Body of pancreas (tissue), 4 donors: ENCODE measurements at regions not wholly inside any gene's neighbourhood (a gene's known extent, or its start where the extent isn't known, plus 50 kb on each side); places are given as distances from the start of the nearest gene placed in this dataset.

ENCODE experiments used
- ATAC-seq: fragments of 150-250 bp; one replicate; pipeline ENCODE4 v1.9.1; 2016
- DNase-seq, 4 donors: peaks; one replicate each; pipeline ENCODE4 v3.0.0-alpha.2; 2019
- H3K27ac ChIP-seq, 4 donors: fragments of 200-600 bp; sonication (generic); 1 replicate in 3 of 4; 2 replicates in 1 of 4; pipeline versions ENCODE4 v1.5.1 to v1.6.1; 2016 to 2019; ENCODE audit warnings: mild to moderate bottlenecking in 1 of 4, mixed read lengths in 1 of 4, moderate library complexity in 1 of 4
- H3K27me3 ChIP-seq, 2 donors: fragments of 200-600 bp; sonication (generic); one replicate each; pipeline ENCODE4 v1.6.0; 2016; ENCODE audit warnings: mild to moderate bottlenecking in 1 of 2
- H3K36me3 ChIP-seq, 2 donors: fragments of 200-600 bp; sonication (generic); replicated peaks in 1 of 2; 2 replicates each; pipeline ENCODE4 v1.5.1; 2016; ENCODE audit warnings: low read depth in 2 of 2; ENCODE audit not compliant: insufficient read depth in 1 of 2
- H3K4me1 ChIP-seq: fragments of 200-600 bp; sonication (generic); one replicate; pipeline ENCODE4 v1.6.0; 2016
- H3K4me3 ChIP-seq, 2 donors: fragments of 200-600 bp; sonication (generic); 1 replicate in 1 of 2; 2 replicates in 1 of 2; pipeline ENCODE4 v1.5.1; 2016 to 2019
- H3K9me3 ChIP-seq, 3 donors: fragments of 200-600 bp; sonication (generic); 1 replicate in 2 of 3; 2 replicates in 1 of 3; pipeline ENCODE4 v1.5.1; 2016
- POLR2A ChIP-seq, 3 donors: fragments of 450-650 bp; IDR thresholded peaks; one replicate each; pipeline ENCODE4 v1.6.1; 2016; ENCODE audit warnings: antibody characterized with exemption in 3 of 3, mild to moderate bottlenecking in 2 of 3
- WGBS, 2 donors: methylation state at CpG; one replicate each; pipeline ENCODE4 v1.1.5; 2017; 5-methylcytosine and 5-hydroxymethylcytosine counted together
- intact Hi-C: fragments of 100-400 bp; cut with DNase I; formaldehyde crosslinking; loops from one replicate; pipeline ENCODE4 v1.15.1; 2023
- TF ChIP-seq, protein P1 (sequence below), 7 experiments: fragments of 450-650 bp in 4 of 7; fragments of 200-600 bp in 3 of 7; sonication (generic) in 3 of 7; IDR thresholded peaks; one replicate each; pipeline ENCODE4 v1.5.1; 2016 to 2019; ENCODE audit warnings: antibody characterized with exemption in 7 of 7

DNA sequence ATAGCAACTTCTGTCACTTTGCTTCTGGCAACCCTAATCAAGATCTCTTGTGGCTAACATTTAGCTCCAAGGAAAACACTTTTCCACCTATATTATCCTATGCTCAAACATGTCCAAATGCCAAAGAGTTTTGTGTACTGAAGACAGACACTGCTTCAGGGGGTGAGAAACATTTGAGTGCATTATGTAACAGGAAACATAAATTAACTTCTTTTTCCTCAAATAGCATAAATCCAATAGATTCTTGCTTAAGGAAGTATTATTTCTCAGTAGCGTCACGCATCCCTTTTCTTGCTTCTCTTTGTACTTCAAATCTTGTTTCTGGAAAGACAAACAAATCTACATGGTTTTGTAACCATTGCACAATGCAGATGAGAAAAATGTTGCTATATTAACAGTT, 839.1 kb downstream of the GLUD2 start:
- Histone ChIP-seq H3K4me1 (no peaks in the 10 kb centered on the region), H3K27ac (no peak overlapping the region), H3K27me3 (no peaks in the 10 kb centered on the region), H3K9me3 (no peaks in the 10 kb centered on the region), H3K4me3 (no peak overlapping the region), H3K36me3 (no peaks in the 10 kb centered on the region)
- ATAC-seq, result no peak
- 58 to 83% methylated on average over 2 of the region's 2 CpGs for WGBS, 2 donors
- no peak for TF ChIP-seq POLR2A (IDR thresholded peaks at IDR 0.05)
- TF ChIP-seq, protein P1, sequence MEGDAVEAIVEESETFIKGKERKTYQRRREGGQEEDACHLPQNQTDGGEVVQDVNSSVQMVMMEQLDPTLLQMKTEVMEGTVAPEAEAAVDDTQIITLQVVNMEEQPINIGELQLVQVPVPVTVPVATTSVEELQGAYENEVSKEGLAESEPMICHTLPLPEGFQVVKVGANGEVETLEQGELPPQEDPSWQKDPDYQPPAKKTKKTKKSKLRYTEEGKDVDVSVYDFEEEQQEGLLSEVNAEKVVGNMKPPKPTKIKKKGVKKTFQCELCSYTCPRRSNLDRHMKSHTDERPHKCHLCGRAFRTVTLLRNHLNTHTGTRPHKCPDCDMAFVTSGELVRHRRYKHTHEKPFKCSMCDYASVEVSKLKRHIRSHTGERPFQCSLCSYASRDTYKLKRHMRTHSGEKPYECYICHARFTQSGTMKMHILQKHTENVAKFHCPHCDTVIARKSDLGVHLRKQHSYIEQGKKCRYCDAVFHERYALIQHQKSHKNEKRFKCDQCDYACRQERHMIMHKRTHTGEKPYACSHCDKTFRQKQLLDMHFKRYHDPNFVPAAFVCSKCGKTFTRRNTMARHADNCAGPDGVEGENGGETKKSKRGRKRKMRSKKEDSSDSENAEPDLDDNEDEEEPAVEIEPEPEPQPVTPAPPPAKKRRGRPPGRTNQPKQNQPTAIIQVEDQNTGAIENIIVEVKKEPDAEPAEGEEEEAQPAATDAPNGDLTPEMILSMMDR (IDR thresholded peaks at IDR 0.05), result no peak
- intact Hi-C loops, result no loop called here
- DNase-seq, result no peak

DNA sequence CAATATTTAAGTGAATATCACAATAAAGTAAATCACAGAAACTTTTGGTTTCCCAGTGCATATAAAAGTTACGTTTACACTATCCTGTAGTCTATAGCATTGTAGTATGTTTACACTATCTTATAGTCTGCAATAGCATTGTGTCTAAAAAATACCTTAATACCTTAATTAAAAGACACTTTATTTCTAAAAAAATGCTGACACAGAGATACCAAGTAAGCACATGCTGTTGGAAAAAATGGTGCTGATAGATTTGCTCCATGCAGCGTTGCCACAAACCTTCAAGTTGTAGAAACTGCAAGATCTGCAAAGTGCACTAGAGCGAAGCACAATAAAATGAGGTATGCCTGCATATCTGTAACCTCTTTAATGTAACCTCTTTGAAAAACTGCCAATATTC, 847.3 kb downstream of the GLUD2 start:
- Histone ChIP-seq H3K27me3 (no peaks in the 10 kb centered on the region), H3K36me3 (no peaks in the 10 kb centered on the region), H3K4me3 (no peak overlapping the region), H3K27ac (no peak overlapping the region), H3K9me3 (no peaks in the 10 kb centered on the region), H3K4me1 (no peaks in the 10 kb centered on the region)
- TF ChIP-seq POLR2A (IDR thresholded peaks at IDR 0.05), result no peak
- 77 to 92% methylated on average over 3 of the region's 3 CpGs for WGBS, 2 donors
- DNase-seq (no peak), ATAC-seq (no peak)
- intact Hi-C loops, result no loop called here

DNA sequence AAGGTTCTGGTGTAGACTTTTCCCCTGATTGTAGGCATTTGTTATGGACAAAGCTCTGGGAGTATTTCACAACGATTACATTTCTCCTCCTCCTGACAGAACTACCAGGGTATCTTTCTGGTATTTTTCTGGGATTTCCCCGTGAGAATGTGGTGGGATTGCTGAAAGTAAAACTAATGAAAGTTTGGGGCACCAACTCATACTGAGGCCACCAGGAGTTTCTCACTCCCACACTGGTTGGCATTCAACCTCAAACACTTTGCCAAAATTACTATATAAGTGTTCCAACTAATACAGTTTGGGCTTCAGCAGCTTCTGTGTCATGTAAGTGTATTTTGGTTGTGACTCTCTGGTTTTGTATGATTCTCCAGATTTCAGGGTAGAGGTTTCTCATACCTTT, 855.1 kb downstream of the GLUD2 start:
- no peaks in the 10 kb centered on the region for H3K4me1 ChIP-seq
- no peak for DNase-seq
- intact Hi-C loops, result no loop called here
- H3K27me3 ChIP-seq, result no peaks in the 10 kb centered on the region
- TF ChIP-seq, protein P1 (IDR thresholded peaks at IDR 0.05), result no peak
- no peak for TF ChIP-seq POLR2A (IDR thresholded peaks at IDR 0.05)
- H3K9me3 ChIP-seq, result no peaks in the 10 kb centered on the region
- H3K27ac ChIP-seq, result no peak overlapping the region
- ATAC-seq, result no peak
- H3K36me3 ChIP-seq, result no peaks in the 10 kb centered on the region
- 39 to 49% methylated on average over 2 of the region's 2 CpGs for WGBS, 2 donors
- H3K4me3 ChIP-seq, result no peak overlapping the region

DNA sequence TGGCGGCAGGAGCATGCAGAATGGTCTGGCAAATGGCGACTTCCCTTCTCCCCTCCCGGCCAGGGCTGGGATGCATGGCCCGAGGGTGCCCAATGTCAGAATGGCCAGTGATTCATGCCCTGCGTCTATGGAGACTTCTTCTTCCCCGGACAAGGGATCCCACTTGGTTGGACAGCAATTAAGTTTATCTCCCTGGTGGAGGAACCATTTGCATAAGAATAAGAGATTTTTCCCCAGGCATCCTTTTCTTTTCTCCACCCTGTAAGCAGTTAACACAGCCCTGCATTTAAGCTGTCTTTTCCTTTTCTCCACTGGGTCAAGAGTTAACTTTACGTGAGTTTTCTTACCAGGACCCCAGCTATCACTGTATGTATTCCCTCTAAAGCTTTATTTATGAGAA, 856.6 kb downstream of the GLUD2 start:
- DNase-seq (no peak), ATAC-seq (no peak)
- Histone ChIP-seq H3K4me1 (no peaks in the 10 kb centered on the region), H3K27me3 (no peaks in the 10 kb centered on the region), H3K27ac (no peak overlapping the region), H3K9me3 (no peaks in the 10 kb centered on the region), H3K4me3 (no peak overlapping the region), H3K36me3 (no peaks in the 10 kb centered on the region)
- WGBS, 2 donors, result 70 to 76% methylated on average over 2 to 7 of the region's 7 CpGs
- TF ChIP-seq, protein P1 (IDR thresholded peaks at IDR 0.05), result no peak
- TF ChIP-seq POLR2A (IDR thresholded peaks at IDR 0.05), result no peak
- intact Hi-C loops, result no loop called here

DNA sequence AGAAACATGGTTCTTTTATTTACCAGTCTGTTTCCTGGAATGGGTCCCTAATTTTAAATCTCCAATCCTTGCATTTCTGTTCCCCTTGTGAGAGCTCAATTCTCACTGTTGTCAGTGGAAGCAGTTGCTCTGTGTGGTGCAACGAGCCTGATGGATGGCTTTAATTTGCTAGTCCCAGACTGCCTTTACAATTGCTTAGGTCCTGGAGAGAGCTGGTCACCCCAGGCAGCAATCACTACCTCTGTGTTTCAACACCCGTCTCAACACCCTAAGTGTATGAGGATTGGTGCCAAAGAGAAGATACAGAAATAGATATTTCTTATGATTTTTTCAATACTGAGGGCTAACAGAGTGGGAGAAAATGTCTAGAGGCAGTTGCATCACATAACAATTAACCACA, 873.8 kb downstream of the GLUD2 start:
- no peak for TF ChIP-seq POLR2A (IDR thresholded peaks at IDR 0.05)
- TF ChIP-seq, protein P1 (IDR thresholded peaks at IDR 0.05), result no peak
- H3K4me3 ChIP-seq, result no peak overlapping the region
- no peaks in the 10 kb centered on the region for H3K36me3 ChIP-seq
- no peaks in the 10 kb centered on the region for H3K4me1 ChIP-seq
- no peaks in the 10 kb centered on the region for H3K9me3 ChIP-seq
- intact Hi-C loops, result no loop called here
- WGBS, 2 donors, result 39 to 43% methylated on average over 1 to 2 of the region's 2 CpGs
- no peaks in the 10 kb centered on the region for H3K27me3 ChIP-seq
- DNase-seq (no peak), ATAC-seq (no peak)
- H3K27ac ChIP-seq, result no peak overlapping the region
